Right kidney (tissue), 1 donor: ENCODE measurements at regions not wholly inside any gene's neighbourhood (a gene's known extent, or its start where the extent isn't known, plus 50 kb on each side); places are given as distances from the start of the nearest gene placed in this dataset.
"Not testable (repeated sequence)": the region's sequence is repeated elsewhere in the genome, so short reads cannot be mapped to it uniquely, and the experiment has no call there.

Experiments
- DNase-seq: peaks from one replicate; pipeline ENCODE4 v3.0.0-alpha.2; 2016

DNA sequence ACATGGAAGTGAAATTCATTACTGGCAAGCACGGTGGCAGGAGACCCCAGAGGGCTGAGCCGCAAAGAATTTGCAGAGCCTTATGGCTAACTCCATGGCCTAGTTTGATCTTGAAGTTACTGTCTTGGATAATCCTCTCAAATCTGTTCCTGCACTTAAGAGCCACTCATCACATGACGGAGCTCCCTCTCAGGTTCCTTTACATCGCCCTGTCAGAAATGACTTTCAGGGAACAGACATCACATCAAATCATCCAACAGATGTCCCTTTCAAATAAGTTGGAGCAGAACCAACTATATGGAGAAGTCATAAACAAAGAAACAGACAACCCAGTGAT lies 328.8 kb upstream of the THBS1 start:
- DNase-seq = no peak

DNA sequence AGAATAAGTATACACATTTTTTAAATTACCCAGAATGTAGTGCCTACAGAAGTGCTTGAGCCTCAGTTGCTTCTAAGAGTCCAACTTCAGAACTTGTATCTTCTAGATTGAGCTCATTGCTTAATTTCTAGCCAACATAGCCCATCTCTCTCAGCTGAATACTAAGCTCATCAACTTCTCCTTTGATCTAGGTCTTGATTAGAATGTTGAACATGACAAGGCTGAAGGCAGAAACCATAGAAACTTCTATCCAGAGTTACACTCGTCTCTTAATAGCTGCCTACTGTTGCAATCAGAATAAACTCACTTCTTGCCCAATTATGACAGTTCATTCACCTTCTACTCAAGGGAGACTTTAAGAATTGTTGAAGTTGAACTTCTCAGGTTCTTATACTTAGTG lies 327.3 kb upstream of the THBS1 start:
- DNase-seq = no peak

DNA sequence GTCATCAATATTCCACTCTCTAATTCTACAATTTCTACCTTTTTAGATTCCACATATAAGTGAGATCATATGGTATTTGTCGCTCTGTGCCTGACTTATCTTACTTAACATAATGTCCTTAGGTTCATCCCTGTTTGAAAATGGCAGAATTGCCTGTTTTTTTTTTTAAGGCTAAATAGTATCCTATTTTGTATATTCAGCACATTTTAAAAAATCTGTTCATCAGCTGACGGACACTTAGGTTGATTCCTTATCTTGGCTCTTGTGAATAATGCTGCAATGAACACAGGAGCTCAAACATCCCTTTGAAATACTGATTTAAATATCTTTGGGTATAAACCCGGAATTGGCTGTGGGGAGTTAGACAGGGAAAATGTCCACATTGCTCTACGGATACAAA lies 326.7 kb upstream of the THBS1 start:
- no peak for DNase-seq

DNA sequence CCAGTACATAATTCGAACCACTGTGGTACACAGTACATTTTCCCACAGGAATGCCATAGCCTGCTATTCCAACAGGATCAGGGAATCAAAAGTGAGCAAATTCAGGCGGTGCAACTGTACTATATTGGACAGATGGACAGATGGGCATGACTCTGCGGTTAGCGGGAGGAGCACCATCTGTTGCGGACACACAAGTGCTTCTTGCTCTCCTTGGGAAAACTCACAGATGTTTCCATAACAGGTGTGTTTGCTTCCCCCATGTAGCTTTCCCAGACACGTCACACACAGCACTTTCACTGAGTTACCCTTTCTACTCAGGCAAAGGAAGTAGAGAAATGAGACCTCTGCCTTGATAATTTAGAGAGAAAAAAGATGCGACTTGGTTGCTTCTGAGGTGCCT lies 325.1 kb upstream of the THBS1 start:
- DNase-seq = no peak

DNA sequence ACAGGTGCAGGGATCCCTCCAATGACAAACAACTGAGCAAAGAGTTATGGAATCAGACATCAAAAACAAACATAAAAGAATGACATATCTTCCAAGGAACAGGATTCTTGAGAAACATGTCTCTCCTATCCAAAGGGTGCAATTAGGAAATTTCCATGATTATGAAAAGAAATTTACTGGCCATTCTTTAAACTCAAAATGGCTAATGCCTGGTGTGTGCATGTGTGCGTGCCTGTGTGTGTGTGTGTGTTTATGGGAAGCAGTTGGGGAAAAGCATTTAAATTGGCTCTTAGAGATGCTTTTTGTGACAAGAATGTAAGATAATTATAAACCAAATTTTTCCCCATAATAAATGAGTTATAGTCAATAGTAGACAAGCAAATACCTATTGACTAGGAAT lies 320.5 kb upstream of the THBS1 start:
- DNase-seq = no peak

DNA sequence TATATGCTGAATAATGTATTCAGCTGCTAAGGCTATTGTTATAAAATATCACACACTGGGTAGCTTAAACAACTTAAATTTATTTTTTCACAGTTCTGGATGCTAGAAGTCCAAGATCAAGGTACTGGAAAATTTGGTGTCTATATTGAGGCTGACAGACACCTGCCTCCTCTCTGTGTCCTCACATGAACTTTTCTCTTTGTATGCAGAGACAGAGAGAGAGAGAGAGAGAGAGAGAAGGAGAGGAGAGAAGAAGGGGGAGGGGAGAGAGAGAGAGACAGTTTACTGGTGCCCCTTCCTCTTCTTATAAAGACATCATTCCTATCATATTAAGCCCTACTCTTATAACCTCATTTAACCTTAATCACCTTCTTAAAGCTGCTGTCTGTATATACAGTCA lies 320.1 kb upstream of the THBS1 start:
- no peak for DNase-seq

DNA sequence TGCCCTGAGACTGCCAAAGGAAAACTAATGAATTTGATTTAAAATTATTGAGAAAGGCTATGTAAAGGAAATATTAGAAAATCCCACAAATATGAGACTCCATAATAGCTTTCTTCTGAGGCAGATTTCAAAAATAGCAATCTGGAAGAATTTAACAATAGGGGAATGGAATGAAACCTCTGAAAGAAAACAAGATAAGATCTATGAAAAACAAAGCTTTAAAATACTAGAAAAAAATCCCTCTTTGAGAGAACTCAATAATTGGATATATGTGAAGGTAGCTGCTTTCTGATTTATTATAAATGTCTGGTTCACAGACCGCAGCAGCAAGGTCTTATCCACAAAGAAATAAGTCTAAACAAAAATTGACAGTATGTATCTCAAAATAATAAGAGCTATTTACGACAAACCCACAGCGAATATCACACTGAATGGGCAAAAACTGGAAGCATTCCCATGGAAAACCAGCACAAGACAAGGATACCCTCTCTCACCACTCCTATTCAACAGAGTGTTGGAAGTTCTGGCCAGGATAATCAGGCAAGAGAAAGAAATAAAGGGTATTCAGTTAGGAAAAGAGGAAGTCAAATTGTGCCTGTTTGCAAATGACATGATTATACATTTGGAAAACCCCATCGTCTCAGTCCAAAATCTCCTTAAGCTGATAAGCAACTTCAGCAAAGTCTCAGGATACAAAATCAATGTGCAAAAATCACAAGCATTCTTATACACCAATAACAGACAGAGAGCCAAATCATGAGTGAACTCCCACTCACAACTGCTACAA lies 319.3 kb upstream of the THBS1 start:
- DNase-seq = not testable (repeated sequence)

DNA sequence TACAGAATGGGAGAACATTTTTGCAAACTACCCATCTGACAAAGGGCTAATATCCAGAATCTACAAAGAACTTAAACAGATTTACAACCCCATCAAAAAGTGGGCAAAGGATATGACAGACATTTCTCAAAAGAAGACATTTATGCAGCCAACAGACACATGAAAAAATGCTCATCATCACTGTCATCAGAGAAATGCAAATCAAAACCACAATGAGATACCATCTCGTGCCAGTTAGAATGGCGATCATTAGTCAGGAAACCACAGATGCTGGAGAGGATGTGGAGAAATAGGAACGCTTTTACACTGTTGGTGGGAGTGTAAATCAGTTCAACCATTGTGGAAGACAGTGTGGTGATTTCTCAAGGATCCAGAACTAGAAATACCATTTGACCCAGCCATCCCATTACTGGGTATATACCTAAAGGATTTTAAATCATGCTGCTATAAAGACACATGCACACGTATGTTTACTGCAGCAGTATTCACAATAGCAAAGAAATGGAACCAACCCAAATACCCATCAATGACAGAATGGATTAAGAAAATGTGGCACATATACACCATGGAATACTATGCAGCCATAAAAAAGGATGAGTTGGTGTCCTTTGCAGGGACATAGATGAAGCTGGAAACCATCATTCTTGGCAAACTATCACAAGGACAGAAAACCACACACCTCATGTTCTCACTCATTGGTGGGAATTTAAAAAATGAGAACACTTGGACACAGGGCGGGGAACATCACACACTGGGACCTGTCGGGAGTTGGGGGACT lies 317.7 kb upstream of the THBS1 start:
- DNase-seq = not testable (repeated sequence)

DNA sequence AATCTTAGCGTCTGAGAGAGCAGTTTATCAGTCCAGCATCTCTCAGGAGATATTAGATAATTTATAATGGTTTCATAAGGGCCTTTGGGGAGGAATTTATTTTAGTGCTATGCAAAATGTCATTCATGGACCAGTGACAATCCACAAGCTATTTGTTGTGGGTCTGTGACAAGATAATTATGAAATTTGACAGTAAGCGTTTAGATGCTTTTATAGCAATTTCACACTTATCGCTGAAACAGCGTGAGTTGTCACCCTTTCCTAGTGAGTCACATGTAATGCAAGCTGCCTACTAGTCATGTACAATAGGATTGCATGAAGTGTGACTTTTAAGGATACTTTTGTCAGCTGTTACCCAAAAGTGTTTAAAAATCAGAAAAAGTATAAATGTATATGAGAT lies 315.6 kb upstream of the THBS1 start:
- DNase-seq = no peak

DNA sequence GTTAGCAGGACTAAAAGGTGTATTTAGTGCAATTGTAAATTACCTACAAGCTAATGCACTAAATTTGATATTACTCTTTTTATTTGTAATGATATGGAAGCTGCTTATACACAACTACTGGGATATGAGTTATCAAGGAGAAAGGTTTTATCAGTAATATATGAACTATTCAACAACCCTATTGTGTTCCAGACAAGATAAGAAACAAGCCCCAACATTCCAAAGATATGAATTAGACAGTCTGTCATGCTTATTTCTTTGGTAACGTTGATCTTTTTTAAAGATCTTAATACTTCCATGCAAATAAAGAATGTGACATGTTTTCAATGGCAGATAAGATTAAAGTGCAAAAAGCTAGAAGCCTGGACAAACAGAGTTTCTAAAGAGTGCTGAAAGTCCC lies 314.0 kb upstream of the THBS1 start:
- DNase-seq = no peak

DNA sequence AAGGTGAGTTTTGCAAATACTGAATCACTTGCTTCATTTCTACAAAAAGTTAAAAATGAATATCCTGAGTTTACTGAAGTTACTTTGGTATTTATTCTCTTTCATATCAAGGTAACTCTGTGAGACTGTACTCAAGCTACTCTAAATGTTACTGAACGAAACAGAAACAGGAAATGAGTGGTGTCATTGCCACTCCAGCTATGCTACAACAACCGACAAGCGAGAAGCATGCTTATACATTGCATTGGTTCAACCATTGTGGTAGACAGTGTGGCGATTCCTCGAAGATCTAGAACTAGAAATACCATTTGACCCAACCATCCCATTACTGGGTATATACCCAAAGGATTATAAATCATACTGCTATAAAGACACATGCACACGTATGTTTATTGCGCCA lies 313.2 kb upstream of the THBS1 start:
- DNase-seq = no peak

DNA sequence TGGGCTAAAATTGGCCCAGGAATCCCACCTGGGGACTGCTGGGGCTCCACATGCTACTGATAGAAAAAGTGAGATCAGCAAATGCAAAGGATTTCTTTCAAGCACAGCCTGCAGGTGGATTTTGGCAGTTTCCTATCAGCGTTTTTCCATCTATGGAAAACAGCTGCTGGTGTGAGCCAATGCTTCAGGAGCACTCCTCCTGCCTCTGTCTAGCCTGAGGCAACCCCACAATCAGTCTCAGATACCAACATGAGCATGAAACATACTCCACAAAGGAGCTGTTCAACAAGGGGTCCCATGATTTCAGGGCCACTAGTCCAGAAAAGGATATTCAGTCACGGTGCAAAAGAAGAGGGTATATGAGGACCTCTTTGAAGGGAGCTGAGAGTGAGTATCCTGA lies 311.5 kb upstream of the THBS1 start:
- DNase-seq = no peak

DNA sequence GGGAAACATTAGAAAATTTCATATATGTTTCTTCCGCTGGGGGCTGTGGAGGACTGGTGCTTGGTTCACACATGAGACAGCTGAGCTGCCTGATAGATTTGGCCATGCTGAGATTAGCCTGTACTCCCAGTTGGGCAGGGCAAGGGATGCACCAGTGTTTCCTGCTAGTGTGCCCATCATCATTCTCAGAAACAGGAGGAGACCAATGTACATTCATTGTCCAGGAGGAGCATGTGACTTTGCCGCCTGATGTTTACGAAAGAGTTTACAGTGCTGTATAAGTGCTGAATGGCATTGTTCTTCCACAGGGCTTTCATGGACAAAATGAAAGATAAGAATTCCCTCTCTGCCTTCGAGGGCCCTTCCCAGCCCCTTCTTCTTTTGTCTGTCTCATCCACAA lies 311.1 kb upstream of the THBS1 start:
- DNase-seq = no peak

DNA sequence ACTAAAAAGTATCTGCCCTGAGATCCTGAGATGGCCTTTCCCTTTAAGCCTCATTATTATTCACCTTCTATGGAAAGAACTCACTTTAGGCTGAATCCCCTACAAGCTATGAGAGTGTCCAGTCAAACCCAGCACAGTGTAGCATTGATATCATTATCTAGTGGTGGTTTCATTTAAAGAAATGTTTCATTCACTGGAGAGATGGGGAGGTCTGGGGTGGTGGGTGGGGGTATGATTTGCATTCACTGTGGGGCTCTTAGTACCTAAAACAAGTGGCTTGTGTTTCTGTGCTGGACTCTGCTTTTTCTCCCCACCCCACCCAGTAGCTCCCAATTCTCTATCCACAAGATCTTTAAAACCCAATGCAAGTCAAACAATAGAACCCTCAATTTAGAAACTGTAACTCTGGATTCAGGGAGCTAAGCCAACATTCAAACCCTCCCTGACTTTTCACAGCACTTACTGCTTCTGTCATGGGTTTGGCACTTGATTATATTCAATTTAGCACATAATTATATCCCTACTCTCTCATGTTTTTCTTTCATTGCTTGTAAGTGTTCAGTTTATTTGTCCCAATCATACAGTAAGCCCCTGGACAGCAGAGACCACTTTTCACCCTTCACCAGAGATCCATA lies 310.5 kb upstream of the THBS1 start:
- no peak for DNase-seq

DNA sequence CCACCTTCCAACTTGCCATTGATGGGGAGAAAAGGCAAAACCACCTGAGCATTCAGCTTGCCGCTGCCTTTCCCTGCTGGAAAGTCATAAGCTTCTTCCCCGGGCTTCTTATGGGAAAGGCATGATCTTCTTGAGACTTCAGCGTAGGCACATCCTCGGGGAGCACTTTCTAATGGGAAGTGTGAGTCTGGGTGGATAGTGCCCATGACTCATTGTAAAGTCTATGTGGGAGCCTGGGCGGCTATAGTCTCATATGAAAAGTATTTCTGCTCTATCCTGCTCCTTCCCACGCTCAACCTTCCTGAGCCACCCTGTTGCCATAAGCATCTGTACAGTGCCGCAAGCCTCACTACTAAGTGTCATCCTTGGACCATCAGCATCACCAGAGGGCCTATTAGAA lies 309.9 kb upstream of the THBS1 start:
- DNase-seq = no peak

DNA sequence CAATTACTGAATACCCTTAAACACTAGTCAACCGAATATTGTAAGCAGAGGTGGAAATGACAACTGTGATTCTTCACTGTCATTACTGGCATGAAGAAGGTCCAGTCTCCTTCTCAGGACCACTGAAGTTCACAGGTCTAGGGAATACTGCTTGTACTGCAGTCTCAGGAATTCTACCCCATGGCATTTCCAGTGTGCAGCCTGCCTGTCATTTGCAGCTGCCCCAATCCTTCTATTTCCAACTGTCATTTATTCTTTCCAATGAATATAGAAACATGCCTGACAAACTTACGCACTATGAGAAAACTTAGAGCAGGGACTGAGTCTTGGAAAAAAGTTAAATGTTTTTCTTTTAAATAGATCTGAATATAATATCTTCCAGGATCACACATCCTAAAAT lies 308.0 kb upstream of the THBS1 start:
- DNase-seq = no peak

DNA sequence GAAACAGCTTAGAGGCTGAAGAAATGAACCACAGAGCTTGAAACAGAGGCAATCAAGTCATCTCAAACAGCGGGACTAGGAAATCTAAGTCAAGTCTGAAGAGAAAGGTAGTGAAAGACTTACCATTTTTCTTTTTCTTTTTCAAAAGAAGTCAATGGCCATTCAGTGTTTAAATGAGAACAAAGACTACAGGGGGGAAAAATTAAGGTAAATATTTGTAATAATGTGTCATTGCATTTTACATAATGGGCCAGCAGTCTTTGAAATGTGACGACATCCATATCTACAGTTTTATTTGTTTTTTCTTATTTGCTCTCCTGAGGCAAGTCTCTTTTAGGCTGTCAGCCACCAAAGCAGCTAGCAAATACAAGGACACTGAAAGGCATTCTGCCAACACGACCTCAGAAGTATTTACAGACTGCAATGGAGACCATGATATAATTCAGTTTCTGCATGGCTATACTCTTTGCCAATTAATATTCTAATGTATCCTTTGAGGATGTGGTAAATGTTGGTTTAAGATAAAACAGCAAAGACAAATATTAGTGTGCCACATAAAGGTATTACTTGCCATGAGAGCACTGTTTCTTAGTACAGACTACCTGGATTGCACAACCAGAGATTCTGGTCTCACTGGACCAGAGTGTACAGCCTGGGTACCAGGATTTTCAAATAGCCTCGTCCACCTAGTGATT lies 307.0 kb upstream of the THBS1 start:
- no peak for DNase-seq

DNA sequence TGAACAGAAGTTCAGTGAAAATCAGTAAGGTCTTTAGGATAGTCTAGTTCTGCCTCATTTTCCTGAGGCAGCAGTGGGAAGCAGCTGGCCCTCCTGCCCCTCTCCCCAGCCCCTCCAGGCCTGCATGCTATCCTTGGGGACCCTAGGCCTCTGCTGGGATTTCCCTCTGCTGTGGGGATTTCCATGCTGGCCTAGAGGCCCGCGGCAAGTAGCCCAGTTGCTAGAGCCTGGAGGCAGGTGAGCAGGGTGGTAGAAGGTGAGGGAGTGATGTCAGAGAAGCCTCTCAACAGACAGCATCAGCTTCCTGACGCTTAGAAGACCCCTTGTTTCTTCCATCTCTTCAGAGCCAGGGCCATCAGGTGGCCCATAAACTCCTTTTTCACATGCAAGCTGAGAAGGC lies 305.8 kb upstream of the THBS1 start:
- DNase-seq = no peak

DNA sequence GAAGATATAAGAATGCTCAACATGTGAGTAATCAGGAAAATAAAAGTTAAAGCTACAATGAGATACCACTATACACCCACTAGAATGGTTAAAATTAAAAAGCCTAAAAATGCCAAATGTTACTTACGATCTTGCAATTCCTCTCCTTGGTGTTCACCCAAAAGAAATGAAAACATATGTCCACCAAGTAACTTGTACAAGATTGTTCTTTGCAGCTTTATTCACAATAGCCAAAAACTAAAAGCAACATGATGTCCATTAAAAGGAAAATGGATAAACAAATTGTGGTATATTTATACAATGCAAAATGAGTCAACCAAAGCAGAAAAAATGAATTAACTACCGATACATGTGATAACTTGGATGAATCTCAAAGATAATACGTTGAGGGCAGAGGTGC lies 301.6 kb upstream of the THBS1 start:
- no peak for DNase-seq

DNA sequence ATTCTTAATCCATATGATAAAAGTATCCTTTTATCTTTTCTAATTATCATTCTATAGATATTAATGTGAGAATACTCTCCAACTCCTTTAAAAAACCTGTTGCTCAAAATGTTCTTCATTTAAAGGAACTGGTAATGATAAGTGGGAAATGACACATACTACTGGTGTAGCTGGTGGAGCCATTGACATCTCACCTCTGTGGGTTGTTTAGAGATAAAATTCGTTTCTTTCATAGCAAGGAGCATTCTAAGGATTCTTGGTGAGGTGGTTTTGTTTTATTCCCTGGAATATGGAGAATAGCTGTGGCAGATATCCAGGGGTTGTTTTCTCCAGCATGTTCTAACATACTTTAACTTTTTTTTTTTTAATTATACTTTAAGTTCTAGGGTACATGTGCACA lies 299.8 kb upstream of the THBS1 start:
- DNase-seq = no peak

DNA sequence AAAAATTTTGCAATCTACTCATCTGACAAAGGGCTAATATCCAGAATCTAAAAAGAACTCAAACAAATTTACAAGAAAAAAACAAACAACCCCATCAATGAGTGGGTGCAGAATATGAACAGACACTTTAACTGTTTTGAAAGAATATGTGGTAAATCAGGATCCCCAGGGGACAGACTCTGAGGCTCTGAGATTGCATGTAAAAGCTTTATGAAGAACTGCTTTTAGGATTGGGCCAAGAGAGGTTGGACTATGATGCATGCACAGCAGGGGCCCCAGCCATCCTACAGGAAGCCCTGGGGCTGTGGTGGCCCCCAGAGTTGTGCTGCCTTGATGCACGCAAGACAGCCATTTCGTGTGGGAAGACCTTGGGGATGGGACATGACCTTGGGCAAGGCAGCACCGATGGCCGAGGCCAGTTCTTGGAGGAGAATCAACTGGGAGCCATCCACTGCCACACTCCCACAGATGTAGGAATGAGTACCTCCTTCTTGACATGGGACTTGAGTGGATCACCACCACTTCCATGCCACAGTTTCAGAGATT lies 298.1 kb upstream of the THBS1 start:
- no peak for DNase-seq

DNA sequence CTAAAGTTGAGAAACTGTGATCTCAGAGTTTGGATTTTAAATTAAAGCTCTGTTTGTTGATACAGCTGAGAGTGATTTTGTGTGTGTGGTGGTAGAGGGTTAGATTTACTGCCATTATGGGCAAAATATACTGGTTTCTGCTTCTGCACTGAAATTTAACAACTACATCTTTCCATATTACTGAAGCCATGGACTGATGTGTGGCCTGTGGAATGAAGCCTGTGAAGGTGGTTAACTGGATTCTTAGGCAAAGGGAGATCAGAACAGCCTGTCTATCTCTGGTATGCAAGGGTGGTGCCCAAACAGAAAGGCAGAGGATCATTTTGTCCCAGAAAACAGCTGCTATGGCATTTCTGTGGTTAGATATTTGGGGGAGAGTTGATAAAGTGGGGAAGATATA lies 297.3 kb upstream of the THBS1 start:
- DNase-seq = no peak

DNA sequence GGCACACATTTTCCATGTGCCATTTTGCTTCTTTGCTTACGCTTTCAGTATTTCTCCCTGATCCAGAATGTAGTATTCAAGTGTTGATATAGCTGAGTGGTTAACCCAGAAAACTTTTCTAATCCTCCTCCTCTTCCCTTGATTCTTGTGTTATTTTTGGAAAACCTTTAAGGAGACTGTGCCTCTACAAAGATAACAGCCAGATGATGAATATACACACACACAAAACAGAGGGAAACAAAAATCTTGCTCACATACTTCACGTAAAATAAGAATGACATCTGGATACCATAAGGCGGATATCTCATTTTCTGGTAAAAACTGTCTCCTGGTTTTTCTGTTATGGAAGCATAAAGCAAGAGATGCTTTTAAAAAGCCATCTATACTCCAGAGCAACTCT lies 295.8 kb upstream of the THBS1 start:
- no peak for DNase-seq
